ENCODE measurements at regions not wholly inside any gene's neighbourhood (a gene's known extent, or its start where the extent isn't known, plus 50 kb on each side); places are given as distances from the start of the nearest gene placed in this dataset.

DNA sequence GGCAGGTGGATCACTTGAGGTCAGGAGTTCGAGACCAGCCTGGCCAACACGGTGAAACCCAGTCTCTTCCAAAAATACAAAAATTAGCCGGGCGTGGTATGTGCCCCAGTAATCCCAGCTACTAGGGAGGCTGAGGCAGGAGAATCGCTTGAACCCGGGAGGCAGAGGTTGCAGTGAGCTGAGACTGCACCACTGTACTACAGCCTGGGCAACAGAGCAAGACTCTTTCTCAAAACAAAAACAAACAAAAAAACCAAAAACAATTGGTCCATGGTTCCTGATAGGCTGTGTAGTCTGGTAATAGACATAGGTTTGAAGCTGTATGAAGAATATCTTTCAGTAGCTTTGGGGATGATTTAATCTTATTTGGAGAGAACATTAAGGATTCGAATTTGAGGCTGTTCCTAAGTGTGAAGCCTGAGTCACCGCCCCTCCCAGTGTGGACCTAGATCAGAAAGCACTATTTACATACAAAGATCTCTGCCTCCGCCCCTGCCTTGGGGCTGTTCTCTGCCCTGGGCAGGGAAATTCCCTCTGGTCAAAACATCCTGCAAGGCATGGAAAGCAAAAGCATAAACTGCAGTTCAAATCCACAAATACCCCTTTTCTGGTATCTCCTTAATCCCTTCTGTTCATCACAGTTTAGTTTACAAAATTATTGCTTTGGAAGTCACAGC is 52.8 kb upstream of the PMAIP1 start:
- TF ChIP-seq, protein P1, sequence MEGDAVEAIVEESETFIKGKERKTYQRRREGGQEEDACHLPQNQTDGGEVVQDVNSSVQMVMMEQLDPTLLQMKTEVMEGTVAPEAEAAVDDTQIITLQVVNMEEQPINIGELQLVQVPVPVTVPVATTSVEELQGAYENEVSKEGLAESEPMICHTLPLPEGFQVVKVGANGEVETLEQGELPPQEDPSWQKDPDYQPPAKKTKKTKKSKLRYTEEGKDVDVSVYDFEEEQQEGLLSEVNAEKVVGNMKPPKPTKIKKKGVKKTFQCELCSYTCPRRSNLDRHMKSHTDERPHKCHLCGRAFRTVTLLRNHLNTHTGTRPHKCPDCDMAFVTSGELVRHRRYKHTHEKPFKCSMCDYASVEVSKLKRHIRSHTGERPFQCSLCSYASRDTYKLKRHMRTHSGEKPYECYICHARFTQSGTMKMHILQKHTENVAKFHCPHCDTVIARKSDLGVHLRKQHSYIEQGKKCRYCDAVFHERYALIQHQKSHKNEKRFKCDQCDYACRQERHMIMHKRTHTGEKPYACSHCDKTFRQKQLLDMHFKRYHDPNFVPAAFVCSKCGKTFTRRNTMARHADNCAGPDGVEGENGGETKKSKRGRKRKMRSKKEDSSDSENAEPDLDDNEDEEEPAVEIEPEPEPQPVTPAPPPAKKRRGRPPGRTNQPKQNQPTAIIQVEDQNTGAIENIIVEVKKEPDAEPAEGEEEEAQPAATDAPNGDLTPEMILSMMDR (IDR thresholded peaks at IDR 0.05) = no peak
- no peak for TF ChIP-seq POLR2A (IDR thresholded peaks at IDR 0.05)
